GM12878 (cell line): ENCODE measurements at regions not wholly inside any gene's neighbourhood (a gene's known extent, or its start where the extent isn't known, plus 50 kb on each side); places are given as distances from the start of the nearest gene placed in this dataset.

ENCODE experiments used
- ATAC-seq: fragments of 200-7000 bp; cut with Tn5 transposase; 3 replicates; pipeline ENCODE4 v1.9.1; 2020; ENCODE audit warnings: mild to moderate bottlenecking, moderate library complexity
- BruUV-seq: library from RNA; stranded (reverse); fragments of 400-500 nt; replicated peaks from 2 replicates; lab custom pipeline; 2021; lab: Mats Ljungman, UMichigan
- CTCF ChIA-PET: fragments of 300-600 bp; sonication (Branson Sonifier 250); formaldehyde crosslinking; extraction: SDS; loops from one replicate; lab custom pipeline; 2021; ENCODE audit warnings: inconsistent platforms; lab: Yijun Ruan, JAX
- POLR2A ChIA-PET: fragments of 350-600 bp; formaldehyde crosslinking; extraction: SDS; loops from one replicate; lab custom pipeline; 2021; ENCODE audit warnings: inconsistent platforms; lab: Charles Lee
- RAD21 ChIA-PET: fragments of 300-600 bp; sonication (Branson Sonifier 250); formaldehyde crosslinking; loops from one replicate; lab custom pipeline; 2023; ENCODE audit warnings: antibody characterized with exemption; ENCODE audit not compliant: unreplicated experiment; lab: Charles Lee
- SMC1A ChIA-PET: fragments of 300-600 bp; sonication (Branson Sonifier 250); formaldehyde crosslinking; loops from one replicate; lab custom pipeline; 2023; ENCODE audit not compliant: unreplicated experiment, uncharacterized antibody; lab: Charles Lee
- DNase-seq: peaks from one replicate; pipeline ENCODE4 v3.0.0-alpha.2; 2011; ENCODE audit warnings: low read depth, low spot score
- FAIRE-seq: peaks from 3 replicates; lab custom pipeline; 2011; peaks lifted over from hg19 to GRCh38; lab: Jason Lieb, UNC
- H2AFZ ChIP-seq: 2 replicates; pipeline ENCODE4 v1.6.0; 2011; ENCODE audit warnings: low read depth, low read length, control low read depth; ENCODE audit not compliant: control insufficient read depth
- H3K27ac ChIP-seq: 2 replicates; pipeline ENCODE4 v1.5.1; 2011; ENCODE audit warnings: control low read depth; ENCODE audit not compliant: control insufficient read depth, insufficient read depth
- H3K27me3 ChIP-seq, 2 experiments: replicated peaks in 1 of 2; 2 replicates each; pipeline versions ENCODE4 v1.6.0 to v1.6.1; 2011; ENCODE audit warnings: low read length in 1 of 2; ENCODE audit not compliant: control insufficient read depth in 2 of 2, insufficient read depth in 2 of 2
- H3K36me3 ChIP-seq, 2 experiments: 2 replicates each; pipeline ENCODE4 v1.5.1; 2011; ENCODE audit warnings: low read length in 1 of 2; ENCODE audit not compliant: control insufficient read depth in 2 of 2, insufficient read depth in 2 of 2
- H3K4me1 ChIP-seq: 2 replicates; pipeline ENCODE4 v1.6.1; 2011; ENCODE audit warnings: mild to moderate bottlenecking, low read length, moderate library complexity, mixed read lengths; ENCODE audit not compliant: control insufficient read depth, insufficient read depth
- H3K4me2 ChIP-seq: 2 replicates; pipeline ENCODE4 v1.6.0; 2011; ENCODE audit warnings: control low read depth; ENCODE audit not compliant: control insufficient read depth, insufficient read depth
- H3K4me3 ChIP-seq: fragments of 200-600 bp; sonication (generic); 2 replicates; pipeline ENCODE4 v1.5.1; 2016
- H3K79me2 ChIP-seq: 2 replicates; pipeline ENCODE4 v1.6.0; 2011; ENCODE audit warnings: low read length; ENCODE audit not compliant: control insufficient read depth, insufficient read depth
- H3K9ac ChIP-seq: 2 replicates; pipeline ENCODE4 v1.8.0; 2011; ENCODE audit warnings: low read length, control low read depth, mixed read lengths; ENCODE audit not compliant: control insufficient read depth, insufficient read depth
- H3K9me3 ChIP-seq: replicated peaks from 3 replicates; pipeline ENCODE4 v1.5.1; 2011; ENCODE audit warnings: mild to moderate bottlenecking, low read length; ENCODE audit not compliant: control insufficient read depth, insufficient read depth
- H4K20me1 ChIP-seq: 2 replicates; pipeline ENCODE4 v1.6.0; 2011; ENCODE audit not compliant: control insufficient read depth, insufficient read depth
- CTCF ChIP-seq, 3 experiments: IDR thresholded peaks in 2 of 3; conservative IDR thresholded peaks in 1 of 3; 2 replicates each; pipeline ENCODE4 v1.5.1; 2011; ENCODE audit warnings: low read depth in 3 of 3, low read length in 3 of 3, mild to moderate bottlenecking in 3 of 3, control low read depth in 2 of 3, moderate library complexity in 2 of 3, inconsistent platforms in 1 of 3, mixed read lengths in 1 of 3; ENCODE audit not compliant: control insufficient read depth in 2 of 3, insufficient read depth in 1 of 3; ENCODE audit errors: extremely low read depth in 1 of 3
- DPF2 ChIP-seq: fragments of 450-650 bp; IDR thresholded peaks from 2 replicates; pipeline ENCODE4 v1.6.1; 2017; ENCODE audit warnings: mild to moderate bottlenecking
- NFYA ChIP-seq: IDR thresholded peaks from 2 replicates; pipeline ENCODE4 v1.6.1; 2011; ENCODE audit warnings: low read depth, mild to moderate bottlenecking, low read length, improper control_type of control experiment, borderline replicate concordance
- NRF1 ChIP-seq: conservative IDR thresholded peaks from 2 replicates; pipeline ENCODE4 v1.6.1; 2011; ENCODE audit warnings: mild to moderate bottlenecking, low read depth, low read length, improper control_type of control experiment
- POU2F2 ChIP-seq: IDR thresholded peaks from 3 replicates; pipeline ENCODE4 v1.6.1; 2011; ENCODE audit warnings: low read depth, mild to moderate bottlenecking, low read length, borderline replicate concordance
- RELB ChIP-seq: fragments of 450-650 bp; IDR thresholded peaks from 2 replicates; pipeline ENCODE4 v1.6.1; 2017; ENCODE audit warnings: low read depth, mild to moderate bottlenecking, moderate library complexity
- SPI1 ChIP-seq: IDR thresholded peaks from 2 replicates; pipeline ENCODE4 v1.6.1; 2011; ENCODE audit warnings: low read depth, mild to moderate bottlenecking, low read length, moderate library complexity, borderline replicate concordance; ENCODE audit not compliant: insufficient read depth
- ZBTB33 ChIP-seq: fragments of 450-650 bp; IDR thresholded peaks from 2 replicates; pipeline ENCODE4 v1.6.1; 2017; ENCODE audit warnings: mild to moderate bottlenecking
- ZNF687 ChIP-seq: fragments of 450-650 bp; IDR thresholded peaks from 2 replicates; pipeline ENCODE4 v1.6.1; 2017; ENCODE audit warnings: mild to moderate bottlenecking, moderate library complexity
- WGBS: methylation state at CpG from one replicate; pipeline ENCODE4 v1.1.6; 2016; ENCODE audit warnings: low lambda C conversion rate; ENCODE audit not compliant: insufficient replicate concordance, insufficient coverage; ENCODE audit errors: missing lambda C conversion rate; 5-methylcytosine and 5-hydroxymethylcytosine counted together
- in situ Hi-C: fragments of 300-500 bp; cut with MboI; formaldehyde crosslinking; loops from 9 replicates; pipeline ENCODE4 v1.14.3; 2018; ENCODE audit warnings: mixed read lengths
- intact Hi-C: fragments of 100-400 bp; cut with micrococcal nuclease; formaldehyde crosslinking; loops from one replicate; pipeline ENCODE4 v1.14.2; 2022; ENCODE audit not compliant: unreplicated experiment

GRCh38 chr3:28066020-28066419, 175.4 kb upstream of the CMC1 start:
- FAIRE-seq: no peak
- intact Hi-C loops: no loop called here
- no peak for ATAC-seq
- Histone ChIP-seq H3K27ac (no peak overlapping the region), H3K4me3 (no peak overlapping the region), H3K79me2 (no peaks in the 10 kb centered on the region), H4K20me1 (no peaks in the 10 kb centered on the region), H3K9me3 (no peaks in the 10 kb centered on the region), H3K36me3 (no peaks in the 10 kb centered on the region), H3K4me2 (no peak overlapping the region), H2AFZ (no peak overlapping the region), H3K9ac (no peak overlapping the region), H3K27me3 (no peaks in the 10 kb centered on the region), H3K4me1 (no peaks in the 10 kb centered on the region)
- TF ChIP-seq POU2F2 (no peak), CTCF (IDR thresholded peaks at IDR 0.05 in 2 of 3, conservative IDR thresholded peaks at IDR 0.05 in 1 of 3; ENCODE audit: control insufficient read depth in 2 of 3, extremely low read depth in 1 of 3, insufficient read depth in 1 of 3, low read depth in 3 of 3, low read length in 3 of 3) (no peak), ZBTB33 (no peak), RELB (no peak), DPF2 (no peak), NRF1 (no peak), ZNF687 (no peak), SPI1 (no peak), NFYA (no peak)
- CTCF ChIA-PET: interaction anchor here (1.9 kb wide), 1 partner anchor 26 kb away, joined by 6 read pairs; no protein-coding TSS in a partner anchor
- no TSS peak for BruUV-seq
- 42% methylated on average over 5 of the region's 5 CpGs for WGBS
- POLR2A ChIA-PET: no interaction called here
- DNase-seq: no peak
- in situ Hi-C loops: no loop called here
- SMC1A ChIA-PET: interaction anchor here (1.2 to 2.3 kb wide), 2 partner anchors 10 to 343 kb away, joined by 3 to 10 read pairs; no protein-coding TSS in a partner anchor
- RAD21 ChIA-PET: no interaction called here
